GM12874 (cell line): ENCODE measurements at regions not wholly inside any gene's neighbourhood (a gene's known extent, or its start where the extent isn't known, plus 50 kb on each side); places are given as distances from the start of the nearest gene placed in this dataset.

ENCODE experiments used
- TF ChIP-seq, protein P1 (sequence below): IDR thresholded peaks from 2 replicates; pipeline ENCODE4 v1.5.1; 2011; ENCODE audit warnings: low read depth, mild to moderate bottlenecking, control low read depth, low read length, moderate library complexity; ENCODE audit not compliant: insufficient read depth

DNA sequence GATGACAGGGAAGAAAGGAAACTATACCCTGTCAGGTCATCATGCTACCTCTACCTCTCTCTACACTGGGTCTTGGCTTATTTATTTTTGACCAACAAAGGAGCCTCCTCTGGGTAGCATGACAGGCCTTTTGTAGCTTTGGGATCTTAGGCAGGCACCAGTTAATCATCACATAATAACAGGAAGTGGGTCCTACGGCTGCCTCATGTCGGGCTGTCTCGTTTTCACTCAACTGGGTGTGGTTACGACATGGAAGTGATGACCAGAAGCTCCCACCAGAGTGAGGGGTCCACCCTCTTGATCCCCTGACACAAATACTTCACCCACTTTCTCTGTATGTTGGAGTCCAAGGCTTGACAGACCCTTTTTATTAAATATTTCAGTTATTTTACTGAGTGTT lies 105.3 kb downstream of the CD47 start:
- TF ChIP-seq, protein P1, sequence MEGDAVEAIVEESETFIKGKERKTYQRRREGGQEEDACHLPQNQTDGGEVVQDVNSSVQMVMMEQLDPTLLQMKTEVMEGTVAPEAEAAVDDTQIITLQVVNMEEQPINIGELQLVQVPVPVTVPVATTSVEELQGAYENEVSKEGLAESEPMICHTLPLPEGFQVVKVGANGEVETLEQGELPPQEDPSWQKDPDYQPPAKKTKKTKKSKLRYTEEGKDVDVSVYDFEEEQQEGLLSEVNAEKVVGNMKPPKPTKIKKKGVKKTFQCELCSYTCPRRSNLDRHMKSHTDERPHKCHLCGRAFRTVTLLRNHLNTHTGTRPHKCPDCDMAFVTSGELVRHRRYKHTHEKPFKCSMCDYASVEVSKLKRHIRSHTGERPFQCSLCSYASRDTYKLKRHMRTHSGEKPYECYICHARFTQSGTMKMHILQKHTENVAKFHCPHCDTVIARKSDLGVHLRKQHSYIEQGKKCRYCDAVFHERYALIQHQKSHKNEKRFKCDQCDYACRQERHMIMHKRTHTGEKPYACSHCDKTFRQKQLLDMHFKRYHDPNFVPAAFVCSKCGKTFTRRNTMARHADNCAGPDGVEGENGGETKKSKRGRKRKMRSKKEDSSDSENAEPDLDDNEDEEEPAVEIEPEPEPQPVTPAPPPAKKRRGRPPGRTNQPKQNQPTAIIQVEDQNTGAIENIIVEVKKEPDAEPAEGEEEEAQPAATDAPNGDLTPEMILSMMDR: no peak

DNA sequence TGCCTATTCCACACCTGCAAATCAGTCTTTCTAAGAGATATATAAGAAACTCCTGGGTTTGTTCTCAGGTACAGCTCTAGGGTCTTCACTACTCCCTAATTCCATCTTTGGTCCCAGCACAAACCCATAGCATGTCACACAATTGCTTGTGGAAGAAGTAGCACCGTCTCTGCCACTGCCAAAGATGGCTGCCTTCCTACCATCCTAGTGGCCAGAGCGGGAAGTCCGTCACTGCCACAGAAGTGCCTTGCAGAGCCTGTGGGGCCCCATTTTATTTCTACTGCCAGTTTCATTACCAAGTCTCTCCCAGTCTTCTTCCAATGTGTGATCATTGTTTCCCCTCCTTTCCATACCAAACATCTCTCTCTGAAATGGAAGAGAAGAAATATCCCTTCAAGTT lies 107.6 kb downstream of the CD47 start:
- TF ChIP-seq, protein P1: no peak

DNA sequence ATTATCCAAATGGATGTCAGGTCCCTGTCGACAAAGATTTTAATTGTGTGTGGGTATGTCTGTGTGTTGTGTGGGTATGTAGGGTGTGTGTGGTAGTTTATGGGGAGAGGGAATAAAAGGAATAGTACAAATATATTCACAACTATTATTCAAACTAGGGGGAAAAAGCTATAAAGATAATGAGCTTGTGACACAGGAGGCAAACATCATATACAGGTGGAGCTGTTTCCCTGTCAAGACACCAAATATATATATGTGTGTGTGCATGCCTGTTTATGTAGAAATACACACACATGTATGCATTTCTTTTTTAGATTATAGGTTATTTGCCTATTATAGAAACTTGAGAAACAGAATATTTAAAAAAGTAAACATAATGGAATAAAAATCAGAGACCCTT lies 108.7 kb downstream of the CD47 start:
- TF ChIP-seq, protein P1: no peak

DNA sequence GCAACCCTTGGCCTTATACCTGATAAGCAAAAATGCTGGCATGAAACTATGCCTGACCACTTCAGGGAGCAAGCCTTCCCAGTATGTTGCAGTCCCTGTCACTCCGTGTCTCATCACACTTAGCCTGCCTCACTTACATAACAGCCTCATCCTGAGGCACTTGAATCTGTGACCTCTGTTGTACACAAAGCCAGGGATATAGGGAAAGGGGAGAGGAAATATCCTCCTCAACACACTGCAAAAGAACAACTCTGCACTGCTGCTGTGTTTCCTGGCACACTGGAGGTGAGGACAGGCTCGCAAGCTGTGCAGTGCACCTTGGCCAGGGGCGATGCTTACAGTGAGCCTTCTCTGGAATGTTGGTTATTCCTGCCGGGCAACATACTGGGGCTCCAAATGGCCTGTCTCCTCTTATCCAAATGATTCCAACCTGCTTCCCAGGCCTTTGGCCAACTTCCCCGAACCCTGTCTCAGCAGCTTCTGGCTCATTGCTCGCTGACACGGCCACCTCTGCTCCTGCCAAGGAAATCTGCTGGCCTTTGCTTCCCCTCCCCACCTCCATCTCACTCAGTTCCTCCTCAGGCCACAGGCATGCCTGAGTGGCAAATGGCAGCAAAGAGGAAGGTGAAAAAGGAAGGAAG lies 109.2 kb downstream of the CD47 start:
- TF ChIP-seq, protein P1: no peak

DNA sequence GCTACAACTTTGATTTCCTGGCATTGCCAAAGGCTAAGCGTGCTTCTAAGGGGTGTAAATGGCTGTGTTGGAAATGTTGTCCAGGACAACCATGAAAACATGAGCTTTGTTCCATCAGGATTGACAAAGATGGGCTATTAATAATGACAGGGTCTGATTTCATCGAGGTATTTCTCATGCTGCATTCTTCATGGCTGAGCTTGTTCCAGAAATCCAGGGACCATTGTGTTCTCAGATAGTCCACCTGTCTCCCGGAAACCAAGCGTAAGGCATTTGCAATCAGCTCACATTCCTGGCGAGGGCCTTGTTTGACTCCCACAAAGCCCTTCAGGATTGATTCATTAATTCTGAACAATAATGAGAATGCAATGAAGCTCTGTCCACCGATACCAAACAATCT lies 111.3 kb downstream of the CD47 start:
- TF ChIP-seq, protein P1: no peak

DNA sequence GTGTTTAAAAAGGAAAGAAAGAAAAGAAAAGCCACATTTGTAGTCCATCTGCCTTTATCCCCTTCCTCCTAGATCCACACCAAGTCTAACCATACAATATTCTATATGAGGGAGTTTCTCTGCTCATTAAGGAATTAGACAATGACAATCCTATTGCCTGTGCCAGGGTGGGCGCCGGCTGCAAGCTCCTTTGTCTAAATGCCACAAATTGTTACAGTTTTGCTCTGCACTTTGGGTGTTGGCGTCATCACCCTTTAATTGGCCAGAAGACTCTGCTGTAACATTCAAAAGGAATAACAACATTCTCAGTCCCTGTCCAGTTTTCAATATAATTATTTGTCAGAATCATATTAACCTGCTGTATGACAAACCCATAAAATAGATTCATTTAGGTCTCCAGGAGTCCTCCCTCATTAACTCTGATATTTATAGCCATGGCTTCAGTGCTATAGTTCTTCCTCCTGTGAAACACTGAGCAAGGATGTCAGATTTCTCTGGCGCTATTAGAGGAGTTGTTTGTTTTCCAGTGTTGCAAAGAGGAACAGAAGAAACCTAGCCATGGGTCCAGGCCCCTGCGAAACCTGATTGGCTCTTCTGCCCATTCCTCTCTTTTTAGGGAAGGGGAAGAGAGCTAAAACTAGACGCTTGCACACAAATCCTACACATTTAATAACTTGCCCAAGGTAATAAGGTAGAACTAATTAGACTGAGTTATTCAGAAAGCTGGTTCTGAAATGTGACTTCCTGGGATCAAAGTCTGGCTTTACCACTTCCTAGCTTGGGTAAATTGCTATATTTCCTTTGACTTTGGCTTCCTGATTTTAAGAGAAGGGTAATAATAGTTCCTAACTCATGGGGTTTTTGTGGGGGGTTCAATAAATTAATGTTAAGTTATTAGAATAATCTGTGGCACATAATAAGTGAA lies 112.4 kb downstream of the CD47 start:
- TF ChIP-seq, protein P1: no peak

DNA sequence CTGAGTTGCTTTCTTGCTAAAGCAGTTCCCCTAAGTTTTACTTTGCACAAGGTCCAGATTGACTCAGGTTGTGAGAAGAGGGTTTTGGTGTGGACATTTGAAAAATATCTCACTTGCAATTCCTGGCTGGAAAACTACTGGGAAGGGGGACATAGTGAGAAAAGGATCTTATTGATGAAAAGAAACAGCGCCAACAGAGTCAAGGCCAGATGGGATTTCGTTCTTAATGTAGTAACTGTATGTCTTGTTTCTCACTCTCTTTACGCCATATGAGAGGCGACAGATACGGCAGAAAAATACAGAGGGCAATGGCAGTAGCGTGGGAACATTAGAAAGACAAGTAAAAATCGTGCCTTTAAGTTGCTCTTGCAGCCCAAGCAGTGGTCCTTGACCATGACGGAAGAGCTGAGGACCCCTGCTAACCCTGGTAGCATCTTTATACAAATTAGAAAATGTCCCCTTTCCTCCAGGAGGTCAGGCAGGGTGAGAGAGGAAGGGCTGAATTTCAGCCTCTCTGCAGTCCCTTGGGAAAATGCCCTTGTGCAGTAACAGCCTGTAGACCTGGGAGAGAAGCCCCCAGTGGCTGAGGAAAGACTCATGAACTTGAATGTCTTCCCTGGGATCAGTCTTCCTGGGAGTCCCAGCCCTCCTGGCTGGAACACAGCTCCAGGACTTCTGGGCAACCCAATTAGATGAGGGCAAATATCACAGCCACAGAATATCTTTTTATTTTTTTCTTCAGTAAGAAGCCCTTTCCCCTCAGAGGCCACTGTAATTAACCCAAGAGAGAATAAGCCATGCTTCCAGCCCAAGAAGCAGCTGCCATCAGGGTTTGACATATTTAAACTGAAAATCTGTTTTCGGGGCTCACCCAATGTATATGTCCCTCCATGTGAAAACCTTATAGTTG lies 113.4 kb downstream of the CD47 start:
- TF ChIP-seq, protein P1: no peak
